ENCODE measurements at regions not wholly inside any gene's neighbourhood (a gene's known extent, or its start where the extent isn't known, plus 50 kb on each side); places are given as distances from the start of the nearest gene placed in this dataset.

DNA sequence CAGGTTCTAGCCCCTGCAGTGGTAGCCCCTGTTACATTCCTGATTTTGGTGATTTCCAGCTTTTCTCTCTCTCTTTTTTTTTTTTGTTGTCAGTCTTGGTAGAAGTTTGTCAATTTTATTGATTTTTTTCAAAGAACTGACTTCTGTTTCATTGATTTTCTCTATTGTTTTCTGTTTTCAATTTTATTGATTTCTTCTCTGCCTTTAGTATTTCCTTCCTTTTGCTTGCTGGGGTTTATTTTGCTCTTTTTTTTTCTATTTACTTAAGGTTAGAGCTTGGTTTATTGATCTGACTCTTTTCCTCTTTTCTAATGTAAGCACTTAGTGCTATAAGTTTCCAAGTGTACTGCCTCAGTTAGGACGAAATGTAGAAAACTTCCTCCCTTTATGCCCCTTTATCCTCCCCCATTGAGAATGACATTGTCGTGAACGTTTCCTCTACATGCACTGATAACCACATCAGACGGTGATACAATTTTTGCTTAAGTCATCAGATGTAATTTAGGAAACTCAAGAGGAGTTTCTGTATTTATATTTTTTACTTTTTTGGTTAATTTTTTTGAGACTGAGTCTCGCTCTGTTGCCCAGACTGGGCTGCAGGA, 81.1 kb upstream of the HS6ST1 start (continued):
- TF ChIP-seq, protein P1, sequence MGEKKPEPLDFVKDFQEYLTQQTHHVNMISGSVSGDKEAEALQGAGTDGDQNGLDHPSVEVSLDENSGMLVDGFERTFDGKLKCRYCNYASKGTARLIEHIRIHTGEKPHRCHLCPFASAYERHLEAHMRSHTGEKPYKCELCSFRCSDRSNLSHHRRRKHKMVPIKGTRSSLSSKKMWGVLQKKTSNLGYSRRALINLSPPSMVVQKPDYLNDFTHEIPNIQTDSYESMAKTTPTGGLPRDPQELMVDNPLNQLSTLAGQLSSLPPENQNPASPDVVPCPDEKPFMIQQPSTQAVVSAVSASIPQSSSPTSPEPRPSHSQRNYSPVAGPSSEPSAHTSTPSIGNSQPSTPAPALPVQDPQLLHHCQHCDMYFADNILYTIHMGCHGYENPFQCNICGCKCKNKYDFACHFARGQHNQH (CRISPR knock-in tag; IDR thresholded peaks at IDR 0.05): no peak
- TF ChIP-seq TBL1XR1 (IDR thresholded peaks at IDR 0.05; ENCODE audit: borderline replicate concordance, low read length, partially characterized antibody) (no peak), FOXP1 (IDR thresholded peaks at IDR 0.05) (no peak), FOXP1 (CRISPR knock-in tag; IDR thresholded peaks at IDR 0.05) (peak; percentile 32; the same call in 1 of the 2 replicates), ZNF430 (CRISPR knock-in tag; IDR thresholded peaks at IDR 0.05) (no peak), HDAC1 (CRISPR knock-in tag; IDR thresholded peaks at IDR 0.05) (peak; percentile 34; the same call in 1 of the 2 replicates), RBM39 (IDR thresholded peaks at IDR 0.05; ENCODE audit: low read depth, low read length, poor library complexity, severe bottlenecking) (no peak), MIXL1 (CRISPR knock-in tag; IDR thresholded peaks at IDR 0.05) (0 out of 2 replicates have a peak, but pooled peaks have one; percentile 12), ISL2 (CRISPR knock-in tag; IDR thresholded peaks at IDR 0.05) (peak; percentile 37; the same call in 1 of the 2 replicates), POGZ (CRISPR knock-in tag; IDR thresholded peaks at IDR 0.05) (peak; percentile 42; the same call in 1 of the 2 replicates), AKNA (CRISPR knock-in tag; IDR thresholded peaks at IDR 0.05; ENCODE audit: borderline replicate concordance) (no peak), ONECUT2 (CRISPR knock-in tag; IDR thresholded peaks at IDR 0.05) (peak; percentile 76; the same call in 1 of the 2 replicates), SOX5 (CRISPR knock-in tag; IDR thresholded peaks at IDR 0.05; ENCODE audit: borderline replicate concordance) (peak; percentile 68; the same call in 1 of the 2 replicates), SOX13 (IDR thresholded peaks at IDR 0.05) (no peak), SOX13 (CRISPR knock-in tag; conservative IDR thresholded peaks at IDR 0.05 in 1 of 2, IDR thresholded peaks at IDR 0.05 in 1 of 2) (peak in 1 of 2 experiments; percentile 78; a peak in 2 of 4 replicates), ZNF710 (CRISPR knock-in tag; IDR thresholded peaks at IDR 0.05; ENCODE audit: borderline replicate concordance) (0 out of 2 replicates have a peak, but pooled peaks have one; percentile 29)
- TF ChIP-seq, protein P2, sequence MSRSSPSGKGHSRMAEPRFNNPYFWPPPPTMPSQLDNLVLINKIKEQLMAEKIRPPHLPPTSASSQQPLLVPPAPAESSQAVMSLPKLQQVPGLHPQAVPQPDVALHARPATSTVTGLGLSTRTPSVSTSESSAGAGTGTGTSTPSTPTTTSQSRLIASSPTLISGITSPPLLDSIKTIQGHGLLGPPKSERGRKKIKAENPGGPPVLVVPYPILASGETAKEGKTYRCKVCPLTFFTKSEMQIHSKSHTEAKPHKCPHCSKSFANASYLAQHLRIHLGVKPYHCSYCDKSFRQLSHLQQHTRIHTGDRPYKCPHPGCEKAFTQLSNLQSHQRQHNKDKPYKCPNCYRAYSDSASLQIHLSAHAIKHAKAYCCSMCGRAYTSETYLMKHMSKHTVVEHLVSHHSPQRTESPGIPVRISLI (CRISPR knock-in tag; IDR thresholded peaks at IDR 0.05; ENCODE audit: borderline replicate concordance): peak; percentile 18; the same call in 1 of the 2 replicates
